Middle frontal gyrus (tissue), 1 donor: ENCODE measurements at regions not wholly inside any gene's neighbourhood (a gene's known extent, or its start where the extent isn't known, plus 50 kb on each side); places are given as distances from the start of the nearest gene placed in this dataset.
"Not testable (repeated sequence)": the region's sequence is repeated elsewhere in the genome, so short reads cannot be mapped to it uniquely, and the experiment has no call there.

Experiments
- DNase-seq: peaks from one replicate; pipeline ENCODE4 v3.0.0-alpha.2; 2015; ENCODE audit warnings: low spot score; ENCODE audit errors: extremely low spot score

DNA sequence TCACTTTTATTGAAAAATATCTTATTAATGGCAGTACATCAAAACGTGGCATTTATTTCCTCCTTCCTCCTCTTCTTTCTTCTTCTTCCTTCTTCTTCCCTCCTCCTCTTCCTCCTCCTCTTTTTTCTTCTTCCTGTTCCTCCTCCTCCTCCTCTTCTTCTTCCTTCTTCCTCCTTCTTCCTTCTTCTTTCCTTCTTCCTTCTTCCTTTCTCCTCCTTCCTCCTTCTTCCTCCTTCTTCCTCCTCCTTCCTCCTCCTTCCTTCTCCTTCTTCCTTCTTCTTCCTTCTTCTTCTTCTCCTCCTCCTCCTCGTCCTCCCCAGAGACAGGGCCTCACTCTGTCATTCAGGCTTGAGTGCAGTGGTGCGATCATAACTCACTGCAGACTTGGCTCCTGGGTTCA is 457.2 kb downstream of the AEBP2 start:
- no peak for DNase-seq

DNA sequence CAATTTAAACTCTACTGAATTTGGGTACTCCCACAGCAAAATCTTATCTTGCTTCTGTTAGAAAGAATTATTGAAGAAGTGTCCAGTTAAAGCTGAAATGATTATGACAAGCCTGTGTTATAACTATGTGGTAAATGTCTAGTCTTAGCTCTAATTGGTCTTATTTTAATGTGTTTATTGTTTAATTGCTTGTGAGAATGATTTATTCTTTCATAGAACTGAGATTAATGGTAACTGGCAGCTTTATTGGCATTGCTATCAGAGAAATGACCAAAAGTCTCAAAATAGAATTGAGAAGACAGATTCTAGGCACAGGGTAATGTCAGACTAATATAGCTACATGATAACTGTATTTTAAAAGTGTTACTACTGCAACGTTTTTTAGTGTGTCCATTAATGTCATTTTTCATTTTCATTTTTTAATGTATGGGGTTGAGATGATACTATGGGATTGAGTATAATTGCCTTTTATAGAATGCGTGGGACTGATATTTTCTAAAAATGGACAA is 458.7 kb downstream of the AEBP2 start:
- no peak for DNase-seq

DNA sequence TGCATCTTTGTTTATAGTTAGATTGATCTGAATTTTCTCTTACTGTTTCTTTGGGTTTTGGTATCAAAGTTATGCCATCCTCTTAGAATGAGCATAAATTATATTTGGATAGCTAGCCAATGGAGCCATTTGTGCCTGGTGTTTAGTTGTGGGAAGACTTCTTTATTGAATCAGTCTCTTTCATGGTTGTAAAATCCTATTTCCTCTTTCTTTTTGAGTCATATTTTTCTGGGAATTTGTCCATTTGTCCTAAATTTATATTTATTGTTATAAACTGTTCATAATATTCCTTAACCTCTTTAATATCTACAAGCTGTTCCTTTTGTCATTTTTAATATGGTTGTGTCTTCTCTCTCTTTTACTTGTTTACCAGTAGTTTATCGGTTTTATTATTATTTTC is 462.5 kb downstream of the AEBP2 start:
- no peak for DNase-seq

DNA sequence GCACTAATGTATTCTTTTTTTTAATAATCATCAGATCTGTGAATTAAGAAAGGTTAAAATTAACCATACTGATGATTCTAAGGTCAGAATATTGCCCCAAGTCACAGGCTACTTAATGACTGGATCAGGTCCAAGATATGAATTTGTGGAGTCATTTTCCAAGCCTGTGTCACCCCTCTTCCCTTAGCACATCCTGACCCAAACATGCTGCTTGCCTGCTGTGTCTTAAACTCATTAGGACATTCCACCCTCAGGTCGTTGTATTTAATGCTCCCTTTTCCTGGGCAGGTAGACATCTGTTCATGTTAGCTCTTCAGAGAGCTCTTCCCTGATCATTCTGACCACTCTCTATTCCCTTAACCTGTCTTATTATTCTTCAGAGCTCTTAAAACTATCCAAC is 463.5 kb upstream of the PDE3A start:
- no peak for DNase-seq

DNA sequence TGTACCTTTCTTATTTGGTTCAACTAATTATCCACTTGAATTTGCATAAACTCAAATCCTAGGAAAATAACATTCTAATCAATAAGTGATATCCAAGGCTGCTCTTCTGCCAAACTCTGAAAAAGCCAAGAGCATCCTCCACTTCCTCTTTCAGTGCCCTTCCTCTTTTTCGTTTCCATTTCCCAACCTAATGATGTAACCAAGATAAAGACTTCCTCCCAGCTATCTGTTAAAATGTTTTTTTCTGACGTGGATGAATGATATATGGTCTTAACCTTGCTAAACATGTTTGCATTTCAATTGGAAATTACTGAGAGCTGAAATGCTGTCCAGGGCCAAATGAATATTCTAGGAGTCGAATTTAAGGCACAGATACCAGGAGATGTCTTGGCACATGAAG is 459.5 kb upstream of the PDE3A start:
- DNase-seq = no peak

DNA sequence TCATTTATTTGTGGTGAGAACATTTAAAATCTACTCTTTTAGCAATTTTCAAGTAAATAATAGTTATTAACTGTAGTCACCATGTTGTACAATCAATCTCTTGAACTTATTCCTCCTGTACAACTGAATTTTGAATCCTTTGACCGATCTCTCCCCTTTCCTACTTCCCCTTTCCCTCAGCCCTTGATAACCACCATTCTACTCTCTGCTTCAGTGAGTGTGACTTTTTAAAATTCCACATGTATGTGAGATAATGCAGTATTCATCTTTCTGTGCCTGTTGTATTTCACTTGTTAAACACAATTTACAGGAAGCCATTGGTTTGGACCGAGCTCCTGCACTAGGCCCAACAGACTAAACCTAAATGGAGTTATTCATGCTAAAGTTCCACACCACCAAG is 458.9 kb upstream of the PDE3A start:
- no peak for DNase-seq

DNA sequence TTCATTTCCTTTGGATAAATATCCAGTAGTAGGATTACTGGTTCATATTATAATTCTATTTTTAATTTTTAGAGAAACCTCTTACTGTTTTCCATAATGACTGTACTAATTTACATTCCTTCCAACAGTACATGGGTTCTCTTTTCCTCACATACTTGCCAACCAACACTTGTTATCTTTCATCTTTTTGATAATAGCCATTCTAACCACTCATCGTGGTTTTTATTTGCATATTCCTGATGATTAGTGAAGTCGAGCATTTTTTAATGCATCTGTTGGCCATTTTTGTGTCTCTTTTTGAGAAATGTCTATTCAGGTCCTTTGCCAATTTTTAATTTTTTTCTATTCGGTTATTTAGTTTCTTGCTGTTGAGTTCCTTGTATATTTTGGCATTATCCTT is 457.7 kb upstream of the PDE3A start:
- no peak for DNase-seq

DNA sequence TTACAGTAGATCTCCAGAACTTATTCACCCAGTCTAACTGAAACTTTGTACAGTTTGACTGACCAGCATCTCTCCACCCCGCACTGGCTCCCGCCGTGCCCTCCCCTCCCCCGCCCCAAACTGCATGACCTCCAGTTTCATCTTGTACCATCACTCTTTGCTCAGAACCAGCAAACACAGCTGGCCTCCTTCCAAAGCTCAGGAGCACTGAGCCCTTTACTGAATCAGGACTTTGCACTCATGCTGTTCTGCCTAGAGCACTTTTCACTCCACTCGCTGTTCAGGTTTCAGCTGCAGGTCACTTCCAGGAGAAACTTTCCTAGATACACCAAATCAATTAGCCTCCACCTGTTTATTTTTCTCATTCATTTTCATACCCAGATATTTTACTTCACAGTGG is 455.3 kb upstream of the PDE3A start:
- DNase-seq = no peak

DNA sequence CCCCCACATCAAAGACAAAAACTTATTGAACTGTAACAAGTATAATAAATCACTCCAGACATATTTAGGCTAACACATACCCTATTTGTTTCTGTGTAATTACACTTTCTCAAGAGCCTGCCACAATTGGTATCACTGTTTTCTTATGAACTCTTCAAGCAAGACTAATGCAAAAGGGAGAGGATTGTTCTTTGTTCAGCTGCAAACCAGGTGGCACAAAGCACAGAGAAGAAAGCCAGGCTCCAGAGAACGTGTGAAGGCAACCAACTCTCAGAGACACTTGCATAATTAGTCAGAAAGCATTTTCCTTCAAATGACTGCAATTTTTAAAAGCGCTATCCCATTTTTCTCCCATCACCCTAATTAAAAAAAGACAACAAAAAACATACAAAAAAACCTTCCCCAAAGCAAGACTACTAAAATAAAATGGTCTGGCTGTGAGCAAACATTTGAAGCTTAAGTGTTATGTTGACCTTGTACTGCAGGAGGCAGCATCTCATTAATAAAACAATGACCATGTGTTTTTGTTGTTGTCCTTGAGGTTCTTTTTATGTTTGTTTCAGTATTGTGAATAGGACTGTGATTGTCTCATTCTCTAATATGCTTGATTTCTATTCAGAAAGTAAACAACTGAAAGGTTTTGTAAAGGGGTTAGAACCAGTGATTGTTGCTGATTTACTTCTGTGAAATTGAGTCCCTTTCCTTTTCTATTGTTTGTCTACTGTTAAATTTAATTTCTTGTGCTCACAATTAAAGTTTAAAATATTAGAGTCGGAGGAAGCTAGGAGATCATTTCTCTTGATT is 452.7 kb upstream of the PDE3A start:
- no peak for DNase-seq

DNA sequence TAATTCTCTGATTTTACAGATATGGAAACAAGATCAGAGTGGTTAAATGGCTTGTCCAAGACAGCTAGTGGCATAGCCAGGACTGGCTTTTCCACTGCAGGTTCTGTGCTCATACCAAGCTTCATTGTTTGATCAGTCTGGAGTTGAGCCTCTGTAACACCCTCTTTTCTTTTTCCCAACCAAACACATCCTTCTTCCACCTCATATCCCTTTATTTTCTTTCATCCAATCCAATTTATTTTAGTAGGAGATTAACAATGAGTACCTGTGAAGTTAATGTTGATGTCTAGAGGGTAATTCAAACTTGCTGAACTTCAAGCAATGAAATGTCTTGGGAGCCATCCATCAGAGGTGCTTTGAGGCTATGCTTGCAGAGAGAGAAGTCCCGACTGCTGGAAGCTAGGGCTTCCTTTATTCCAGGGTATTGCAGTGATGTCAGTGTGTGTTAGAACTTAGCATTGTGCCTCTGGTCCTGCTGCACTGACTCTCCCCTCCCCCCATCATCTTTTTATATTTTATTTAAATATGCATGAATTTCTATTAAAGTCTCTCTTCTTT is 452.1 kb upstream of the PDE3A start:
- no peak for DNase-seq

DNA sequence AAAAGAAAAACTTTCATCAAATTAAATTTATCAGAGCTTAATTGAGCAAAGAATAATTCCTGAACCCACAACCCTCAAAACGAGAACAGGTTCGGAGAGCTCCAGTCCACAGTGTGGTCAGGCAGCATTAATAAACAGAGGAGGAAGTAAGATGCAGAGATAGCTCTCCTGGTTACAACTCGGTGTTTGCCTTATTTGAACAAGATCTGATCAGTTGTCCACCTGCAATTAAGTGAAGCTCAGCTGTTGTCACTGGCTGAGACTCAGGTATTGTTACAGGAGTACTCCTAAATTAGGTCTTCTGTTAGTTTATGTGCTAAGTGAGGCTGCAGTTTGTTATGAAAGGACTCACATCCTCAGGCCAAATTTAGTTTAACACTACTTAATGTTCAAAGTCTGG is 451.4 kb upstream of the PDE3A start:
- DNase-seq = no peak

DNA sequence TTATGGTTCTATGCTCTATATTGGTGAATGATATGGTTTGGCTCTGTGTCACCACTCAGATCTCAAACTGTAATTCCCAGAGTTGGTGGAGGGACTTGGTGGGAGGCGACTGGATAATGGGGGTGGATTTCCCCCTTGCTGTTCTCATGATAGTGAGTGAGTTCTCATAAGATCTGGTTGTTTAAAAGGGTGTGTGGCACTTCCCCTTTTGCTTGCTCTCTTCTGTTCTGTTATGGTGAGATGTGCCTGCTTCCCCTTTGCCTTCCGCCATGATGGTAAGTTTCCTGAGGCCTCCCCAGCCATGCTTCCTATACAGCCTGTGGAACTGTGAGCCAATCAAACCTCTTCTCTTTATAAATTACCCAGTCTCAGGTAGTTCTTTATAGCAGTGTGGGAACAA is 446.6 kb upstream of the PDE3A start:
- DNase-seq = not testable (repeated sequence)

DNA sequence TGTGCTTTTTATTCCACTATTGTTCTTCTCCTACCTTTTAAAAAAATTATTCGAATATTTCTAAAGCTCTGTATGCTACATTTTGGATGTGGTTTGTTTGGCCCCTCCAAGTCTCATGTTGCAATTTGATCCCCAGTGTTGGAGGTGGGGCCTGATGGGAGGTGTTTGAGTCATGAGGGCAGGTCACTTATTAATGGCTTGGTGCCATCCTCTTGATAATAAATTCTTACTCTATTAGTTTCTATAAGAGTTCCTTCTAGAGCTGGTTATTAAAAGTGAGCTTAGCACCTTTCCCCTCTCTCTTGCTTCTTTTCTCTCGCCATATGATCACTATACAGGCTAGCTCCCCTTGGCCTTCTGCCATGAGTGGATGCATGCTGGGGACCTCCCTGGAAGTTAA is 445.6 kb upstream of the PDE3A start:
- DNase-seq = no peak

DNA sequence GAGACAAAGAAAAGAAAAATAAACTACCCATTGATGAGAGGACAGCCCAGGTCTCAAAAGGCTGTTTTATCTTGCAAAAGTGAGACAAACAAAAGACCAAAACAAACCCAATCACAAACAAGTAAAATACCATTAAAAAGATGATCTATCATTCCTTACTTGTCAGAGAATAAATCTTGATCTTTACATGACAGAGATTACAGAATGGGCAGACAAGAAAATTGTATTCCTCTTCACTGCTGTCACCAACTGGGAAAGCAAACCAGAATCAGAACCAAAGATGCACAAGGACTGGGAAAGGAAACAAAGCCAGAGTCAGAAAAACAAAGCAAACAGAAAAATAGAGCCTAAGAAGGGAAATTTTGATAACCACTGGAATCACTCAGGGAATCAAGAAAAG is 444.0 kb upstream of the PDE3A start:
- no peak for DNase-seq

DNA sequence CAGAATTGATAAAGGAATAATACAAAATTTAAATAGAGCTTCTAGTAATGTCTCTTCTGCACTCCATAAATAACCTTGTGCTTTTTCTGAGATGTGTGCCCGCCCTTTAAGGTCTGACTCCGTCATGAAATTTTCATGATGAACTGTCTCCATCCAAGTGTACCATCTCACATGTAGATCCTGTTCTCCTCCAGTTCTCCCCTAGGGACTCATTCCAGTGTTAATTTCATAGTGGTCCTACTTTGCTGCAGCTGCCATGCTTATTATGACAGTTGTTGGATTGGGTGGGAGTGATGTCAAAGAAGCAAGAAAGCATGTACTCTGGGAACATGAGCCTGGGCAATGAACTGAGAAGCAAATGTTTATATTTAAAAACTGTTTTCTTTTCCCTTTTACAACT is 442.5 kb upstream of the PDE3A start:
- no peak for DNase-seq

DNA sequence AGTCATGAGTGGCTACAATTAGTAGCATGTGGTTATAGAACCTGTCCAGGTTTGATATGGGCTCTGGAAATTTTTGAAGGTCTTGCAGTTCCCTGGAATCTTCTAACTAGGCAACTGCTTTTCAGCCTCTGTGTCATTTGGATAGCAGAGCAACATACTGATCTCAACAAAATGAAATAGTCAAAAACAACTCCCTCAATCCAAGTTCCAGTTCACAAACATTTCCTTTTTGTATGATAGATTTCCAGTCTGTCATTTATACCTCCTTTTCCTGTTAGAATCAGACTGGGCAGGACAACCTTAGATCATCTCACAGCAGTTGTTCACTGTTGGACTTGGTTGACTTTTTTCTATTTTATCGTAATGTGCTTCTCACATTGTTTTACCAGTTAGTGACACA is 442.1 kb upstream of the PDE3A start:
- DNase-seq = no peak

DNA sequence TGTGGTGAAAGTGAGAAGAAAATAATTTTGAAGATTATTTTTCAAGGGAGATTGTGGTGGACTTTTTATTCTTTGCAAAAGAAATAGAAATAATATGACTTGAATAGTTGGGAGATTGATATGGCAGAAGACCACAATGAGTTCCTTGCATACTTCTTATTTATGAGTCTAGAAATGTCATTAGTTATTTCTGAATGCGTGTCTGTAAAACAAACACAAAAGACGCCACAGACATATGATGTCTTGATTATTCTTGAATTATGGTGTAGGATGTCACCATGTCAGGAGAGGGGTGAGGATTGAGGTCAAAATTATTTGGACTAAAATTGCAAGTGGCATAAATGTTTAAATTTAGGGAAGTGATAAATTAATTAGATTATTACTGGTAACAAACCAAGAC is 440.7 kb upstream of the PDE3A start:
- DNase-seq = no peak

DNA sequence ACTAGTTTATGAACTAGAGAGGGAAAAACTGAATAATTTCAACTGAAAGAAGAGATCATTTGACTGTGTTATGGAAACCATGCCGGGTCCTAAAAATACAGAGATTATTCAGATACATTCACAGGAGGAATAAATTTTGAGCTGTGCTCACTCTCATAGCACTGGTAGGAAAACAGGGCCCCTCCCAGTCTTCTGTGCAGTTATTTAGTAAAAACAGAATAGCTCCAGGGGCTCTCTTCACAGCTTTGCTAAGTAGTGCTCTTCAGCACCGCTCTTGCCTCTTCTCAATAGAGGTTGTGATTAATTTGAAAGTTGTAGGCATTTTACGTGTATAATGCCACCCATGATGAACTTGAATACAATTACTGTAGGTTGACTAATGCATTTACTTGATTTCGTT is 435.9 kb upstream of the PDE3A start:
- DNase-seq = no peak

DNA sequence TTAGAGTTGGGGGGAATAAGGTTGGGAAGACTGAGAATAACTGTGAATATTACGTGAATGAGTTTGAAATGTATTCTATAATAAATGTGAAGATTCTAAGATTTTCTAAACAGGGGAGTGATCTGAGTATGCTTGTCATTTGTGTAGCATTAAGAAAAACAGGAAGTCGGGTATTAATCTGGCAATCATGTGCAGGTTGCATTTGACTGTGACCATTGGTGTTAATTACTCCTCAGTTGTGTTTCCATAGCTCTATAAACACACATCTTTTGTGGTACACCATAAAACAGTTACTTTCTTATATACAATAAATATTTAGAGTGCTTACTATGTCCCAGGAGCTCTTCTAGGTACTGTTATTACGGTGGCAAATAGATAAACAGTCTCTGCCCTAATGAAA is 434.4 kb upstream of the PDE3A start:
- no peak for DNase-seq

DNA sequence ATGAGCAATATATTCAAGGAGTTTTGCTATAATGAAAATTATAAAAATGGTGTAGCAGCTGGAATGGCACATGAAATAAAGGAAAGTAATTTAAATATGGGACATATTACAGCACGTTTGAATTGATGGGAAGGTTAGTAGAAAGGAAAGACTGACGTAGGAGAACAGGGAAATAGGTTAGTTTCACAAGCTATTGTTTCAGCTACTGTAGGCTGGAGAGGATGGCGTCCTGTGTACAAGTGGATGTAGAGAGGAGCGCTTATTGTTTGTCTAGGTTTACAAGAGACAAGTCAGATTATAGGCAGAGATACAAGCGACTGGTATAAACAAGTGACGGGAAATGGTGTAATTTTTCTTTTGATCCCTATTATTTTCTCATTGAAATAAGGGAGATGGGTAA is 431.2 kb upstream of the PDE3A start:
- no peak for DNase-seq

DNA sequence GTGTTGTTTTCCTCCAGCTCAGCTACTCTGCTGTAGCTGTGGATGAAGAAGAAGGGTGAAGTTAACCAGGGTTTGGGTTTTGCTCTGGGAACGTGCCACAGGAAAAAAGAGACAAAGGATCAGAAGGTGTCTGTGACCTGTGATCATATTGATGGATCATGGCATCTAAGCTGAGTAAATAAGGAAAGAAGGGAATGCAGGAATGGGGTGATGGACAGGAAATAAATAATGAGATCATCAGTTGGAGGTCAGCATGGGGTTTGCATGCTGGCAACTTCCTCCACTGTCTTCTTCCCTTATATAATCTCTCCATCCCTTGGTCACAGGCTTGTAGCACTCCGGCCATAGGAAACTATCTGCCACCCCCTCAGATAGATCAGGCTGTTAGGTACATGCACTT is 430.3 kb upstream of the PDE3A start:
- DNase-seq = no peak

DNA sequence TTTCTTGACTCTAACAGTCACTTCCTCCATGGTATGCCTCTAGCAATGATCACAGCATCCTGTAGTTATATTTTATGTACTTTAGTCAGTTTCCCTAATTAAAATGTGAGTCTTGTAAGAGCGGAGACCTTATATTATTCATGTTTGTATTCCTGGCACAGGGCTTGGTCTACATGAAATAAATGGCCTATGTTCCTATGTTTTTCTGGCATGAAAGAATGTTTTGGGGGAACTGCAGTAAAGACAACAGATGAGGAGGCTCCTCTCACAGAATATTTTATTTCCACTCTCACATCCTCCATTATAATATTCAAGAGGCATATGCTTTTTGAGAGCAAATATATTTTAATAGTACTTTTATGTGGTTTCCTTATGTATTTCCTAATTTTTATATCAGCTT is 429.8 kb upstream of the PDE3A start:
- no peak for DNase-seq

DNA sequence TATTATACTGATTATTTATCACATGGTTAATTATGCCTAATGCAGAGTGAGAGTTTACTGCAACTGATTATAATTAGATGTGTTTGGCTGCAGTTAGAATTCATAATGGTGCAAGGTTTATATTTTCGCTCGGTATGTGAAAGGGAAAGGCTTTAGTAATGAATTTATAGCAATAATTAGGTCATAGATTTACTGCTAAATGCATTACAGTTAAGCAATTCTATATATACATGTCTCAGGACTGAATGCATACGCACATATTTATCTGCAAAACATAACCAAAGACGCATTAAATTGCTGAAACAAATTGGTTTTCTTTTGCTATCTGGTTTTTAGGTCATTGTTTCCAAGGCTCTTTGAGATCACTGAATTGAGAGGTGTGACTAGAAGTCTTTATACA is 428.1 kb upstream of the PDE3A start:
- no peak for DNase-seq
